T-helper 9 cell (primary cell): ENCODE measurements at regions not wholly inside any gene's neighbourhood (a gene's known extent, or its start where the extent isn't known, plus 50 kb on each side); places are given as distances from the start of the nearest gene placed in this dataset.

Experiments
- DNase-seq: peaks from one replicate; pipeline ENCODE4 v3.0.0-alpha.2; 2020

DNA sequence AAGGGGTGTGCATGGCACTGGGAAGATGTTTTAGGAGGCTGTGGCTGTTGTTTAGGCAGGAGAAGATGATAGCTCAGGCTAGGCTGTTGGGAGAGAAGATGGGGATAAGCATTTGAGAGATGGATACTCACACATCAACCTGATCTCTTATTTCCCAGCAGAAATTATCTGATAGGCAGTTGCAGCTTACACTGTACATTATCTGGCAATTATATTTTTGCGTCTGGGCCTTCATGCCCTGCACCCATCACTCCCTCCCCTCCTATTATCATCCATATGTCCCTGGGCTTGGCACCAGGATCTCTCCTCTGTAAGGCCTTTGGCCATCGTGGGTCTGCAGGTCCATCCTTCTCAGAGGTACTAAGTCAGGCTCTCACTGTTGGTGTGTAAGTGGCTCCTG is 401.0 kb upstream of the EEF2KMT start:
- no peak for DNase-seq

DNA sequence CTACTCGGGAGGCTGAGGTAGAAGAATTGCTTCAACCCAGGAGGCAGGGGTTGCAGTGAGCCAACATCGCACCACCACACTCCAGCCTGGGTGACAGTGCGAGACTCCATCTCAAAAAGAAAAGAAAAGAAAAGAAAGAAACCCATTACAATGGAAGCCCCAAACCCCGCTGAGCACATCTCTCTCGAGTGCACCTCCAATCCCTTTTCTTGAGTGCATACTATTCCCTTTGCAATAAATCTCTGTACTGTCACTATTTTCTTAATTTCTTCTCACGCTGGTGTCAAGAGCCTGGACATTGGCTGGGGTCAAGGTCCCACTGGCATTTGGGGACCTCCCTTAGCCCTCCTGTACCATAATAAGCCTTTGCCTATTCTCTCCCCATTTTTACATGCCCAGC is 398.4 kb upstream of the EEF2KMT start:
- DNase-seq, result no peak

DNA sequence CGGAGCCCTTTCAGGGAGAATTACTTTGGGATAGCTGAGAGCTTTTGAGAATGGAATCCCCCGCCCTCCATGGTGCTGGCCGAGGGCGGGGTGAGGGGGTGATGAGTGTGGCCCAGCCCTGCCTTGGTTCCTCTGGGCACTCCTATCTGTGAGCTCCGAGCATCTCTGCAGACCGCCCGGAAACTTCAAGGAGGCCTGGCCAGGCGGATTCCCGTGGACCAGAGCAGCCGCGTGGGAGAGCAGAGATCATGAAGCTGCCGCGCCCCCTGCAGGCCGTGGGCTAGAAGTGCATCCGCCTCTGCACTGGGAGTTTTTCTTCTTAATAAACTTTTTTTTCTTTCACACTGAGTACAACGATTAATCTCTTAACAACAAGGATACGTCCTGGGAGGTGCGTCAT is 392.9 kb upstream of the EEF2KMT start:
- DNase-seq, result no peak

DNA sequence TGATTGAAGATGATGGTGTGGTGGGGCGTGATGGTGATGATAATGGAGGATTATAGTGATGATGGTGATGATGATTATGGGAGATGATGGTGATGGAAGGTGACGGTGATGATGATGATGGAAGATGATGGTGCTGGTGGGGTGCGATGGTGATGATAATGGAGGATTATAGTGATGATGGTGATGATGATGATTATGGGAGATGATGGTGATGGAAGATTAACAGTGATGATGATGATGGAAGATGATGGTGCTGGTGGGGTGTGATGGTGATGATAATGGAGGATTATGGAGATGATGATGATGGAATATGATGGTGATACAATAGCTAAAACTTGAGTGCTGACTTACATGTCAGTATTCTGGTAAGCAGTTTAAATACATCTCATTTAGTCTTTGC is 391.0 kb upstream of the EEF2KMT start:
- DNase-seq, result no peak

DNA sequence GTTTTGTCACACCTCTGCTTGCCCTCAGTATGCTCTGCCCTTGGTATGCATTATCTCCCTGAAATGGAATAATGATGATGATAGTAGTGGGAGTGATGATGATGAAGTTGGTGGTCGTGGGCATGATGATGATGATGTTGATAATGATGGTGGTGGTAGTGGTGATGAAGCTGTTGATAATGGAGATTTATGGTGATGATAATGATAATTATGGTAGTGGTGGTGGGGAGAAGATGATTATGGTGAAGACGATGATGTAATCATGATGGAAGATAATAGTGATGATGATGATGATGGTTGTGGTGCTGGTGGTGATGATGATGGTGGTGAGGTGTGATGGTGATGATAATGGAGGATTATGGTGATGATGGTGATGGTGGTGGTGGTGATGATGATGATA is 390.1 kb upstream of the EEF2KMT start:
- DNase-seq, result no peak

DNA sequence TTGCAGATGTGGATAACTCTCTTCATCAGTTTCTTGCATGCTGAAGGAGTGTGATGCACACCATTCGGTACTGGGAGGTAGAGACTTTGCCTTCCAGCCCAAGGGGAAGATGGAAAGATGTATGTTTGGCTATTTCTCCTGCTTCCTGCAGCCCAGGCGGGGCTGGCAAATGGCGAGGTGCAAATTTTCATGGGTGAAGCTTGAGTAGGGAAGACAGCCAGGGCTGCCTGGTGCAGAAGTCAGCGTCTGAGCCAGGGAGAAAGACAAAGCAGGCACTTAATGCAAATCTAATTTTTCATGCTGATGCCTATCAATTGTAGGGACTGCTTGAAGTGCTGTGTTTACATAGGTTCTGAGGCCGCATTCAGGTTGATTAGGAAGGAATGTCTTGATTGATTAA is 384.7 kb upstream of the EEF2KMT start:
- DNase-seq, result no peak

DNA sequence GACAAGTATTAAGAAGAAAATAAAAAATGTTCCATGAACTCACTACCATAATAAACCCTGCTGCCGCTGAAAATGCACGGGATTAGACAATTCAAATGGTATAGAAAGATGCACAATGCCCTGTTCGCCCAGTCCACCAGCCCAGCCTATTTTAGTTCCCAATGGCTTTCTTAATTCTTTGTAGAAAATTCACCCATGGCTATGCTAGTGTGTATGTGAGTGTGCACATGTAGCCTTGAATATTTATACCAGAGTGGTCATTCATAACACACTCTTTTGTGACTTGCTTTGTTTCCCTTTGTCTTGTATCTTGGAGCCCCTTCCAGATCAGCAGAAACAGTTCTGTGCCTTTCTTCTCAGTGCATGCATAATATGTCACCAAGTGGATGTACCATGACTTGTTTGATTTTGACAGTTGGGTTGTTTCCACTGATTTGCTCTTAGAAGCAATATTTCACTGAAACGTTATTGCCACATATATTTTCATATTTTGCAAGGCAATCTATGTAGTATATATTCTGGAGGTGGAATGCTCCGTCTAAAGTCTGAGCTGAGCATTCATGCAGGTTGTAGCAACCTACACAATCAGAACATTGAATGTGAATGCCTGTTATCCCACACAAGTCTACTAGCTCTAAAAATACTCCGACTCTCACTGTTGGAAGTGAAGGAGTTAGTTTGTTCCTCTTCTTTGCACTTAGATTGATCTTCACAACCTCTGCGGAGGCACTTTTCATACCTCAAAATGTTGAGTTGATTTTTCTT is 383.0 kb upstream of the EEF2KMT start:
- DNase-seq, result no peak

DNA sequence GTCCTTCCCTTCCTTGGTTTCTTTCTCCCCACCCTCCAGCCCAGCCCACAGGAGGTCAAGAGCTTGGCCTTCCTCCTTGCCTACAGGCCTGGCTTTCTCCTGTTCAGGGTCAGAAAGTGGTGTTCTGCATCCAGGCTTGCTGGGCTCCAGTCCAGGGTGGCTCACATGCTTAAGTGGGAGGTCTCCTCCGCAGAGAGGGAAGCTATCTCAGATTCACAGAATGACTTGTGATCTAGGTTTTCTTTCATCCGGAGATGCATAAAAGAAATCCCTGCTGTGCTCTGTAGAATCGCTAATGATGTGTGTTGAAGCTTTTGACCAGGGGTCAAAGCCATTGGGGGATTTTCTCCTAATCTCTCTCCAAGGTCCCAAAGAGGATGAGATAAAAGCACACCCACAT is 382.3 kb upstream of the EEF2KMT start:
- DNase-seq, result no peak

DNA sequence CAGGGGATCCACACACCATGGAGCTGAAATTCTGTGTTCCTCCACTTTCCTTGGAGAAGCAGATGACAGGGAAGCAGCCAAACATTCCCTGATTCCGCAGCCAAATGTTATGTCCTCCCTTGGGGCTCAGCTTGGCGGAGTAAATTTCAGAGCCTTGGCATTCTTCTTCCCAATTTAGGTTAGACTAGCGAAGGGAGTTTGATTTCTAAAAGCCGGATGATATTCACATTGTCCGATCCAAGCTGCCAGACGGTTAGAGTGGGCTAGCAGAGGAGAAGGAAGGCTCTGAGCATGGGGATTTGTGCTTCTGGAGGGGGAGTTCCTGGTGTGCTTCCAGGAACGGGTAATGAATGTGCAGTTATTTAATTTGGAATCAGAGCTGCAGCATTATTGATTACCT is 380.4 kb upstream of the EEF2KMT start:
- no peak for DNase-seq

DNA sequence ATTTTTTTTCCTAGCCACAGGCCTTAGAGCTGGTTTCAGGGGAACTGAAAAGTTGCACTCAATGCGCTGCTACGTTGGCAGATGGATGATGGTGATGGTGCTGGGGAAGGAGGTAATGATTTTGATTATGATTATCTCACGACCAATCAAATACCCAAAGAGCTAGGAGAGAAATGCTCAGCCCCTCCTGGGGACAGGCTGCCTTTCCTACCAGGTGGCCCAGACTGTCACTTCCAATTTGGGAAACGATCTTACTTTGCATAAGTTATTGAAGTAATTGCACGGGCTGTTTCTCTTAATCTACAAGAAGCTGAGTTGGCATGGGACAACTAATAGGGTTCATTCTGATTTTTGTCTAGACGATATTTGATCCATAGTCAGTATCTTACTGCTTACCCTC is 379.7 kb upstream of the EEF2KMT start:
- no peak for DNase-seq

DNA sequence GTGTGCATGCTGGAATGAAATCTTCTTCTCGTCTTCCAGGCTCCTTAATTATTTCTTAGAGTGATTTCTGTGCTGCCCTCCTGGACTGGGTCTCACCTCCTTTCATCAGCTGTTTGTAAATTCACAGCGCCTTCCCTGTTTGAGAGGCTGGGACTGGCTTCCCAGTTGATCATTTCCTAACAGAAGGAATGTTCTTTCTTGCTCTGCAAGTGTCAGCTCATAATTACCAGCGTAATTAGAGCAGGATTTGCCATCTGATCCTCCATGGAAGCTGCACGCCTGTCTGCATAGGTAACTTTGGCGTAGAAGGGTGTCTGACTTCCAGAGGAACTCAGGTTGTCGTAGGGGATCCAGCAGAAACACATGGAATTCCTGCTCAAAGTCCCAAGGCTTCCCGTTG is 375.0 kb upstream of the EEF2KMT start:
- DNase-seq, result no peak

DNA sequence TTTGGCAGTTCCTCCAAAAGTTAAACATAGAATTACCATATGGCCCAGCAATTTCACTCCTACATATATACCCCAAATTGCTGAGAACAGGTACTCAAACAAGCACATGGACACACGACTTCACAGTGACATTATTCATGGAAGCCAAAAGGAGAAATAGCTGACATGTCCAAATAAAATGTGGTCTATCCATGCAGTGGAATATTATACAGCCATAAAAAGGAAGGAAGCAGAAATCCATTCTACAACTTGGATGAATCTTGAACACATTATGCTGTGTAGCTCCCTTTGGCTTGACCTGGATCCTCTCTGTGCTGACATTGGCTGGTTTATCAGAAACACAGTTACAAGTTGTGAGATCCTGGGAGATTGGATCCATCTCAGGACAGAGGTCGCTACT is 370.9 kb upstream of the EEF2KMT start:
- no peak for DNase-seq

DNA sequence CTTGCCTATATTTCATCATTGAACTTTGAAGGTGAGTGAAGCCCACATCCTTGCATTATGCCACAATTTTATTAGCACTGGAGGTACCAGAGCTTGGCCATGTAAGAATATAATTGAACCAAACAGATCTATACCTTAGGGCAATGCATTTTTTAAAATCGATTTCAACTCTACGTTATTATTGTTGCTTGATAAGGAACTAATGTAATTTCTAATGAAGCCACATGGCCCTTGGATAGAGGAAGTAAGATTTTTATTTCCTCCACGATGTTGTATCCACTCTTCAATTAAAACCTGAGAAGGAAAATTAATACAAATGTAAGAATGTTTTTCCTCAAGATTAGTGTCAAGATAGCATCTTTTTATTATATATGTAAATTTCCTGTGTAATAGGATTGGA is 370.0 kb upstream of the EEF2KMT start:
- DNase-seq, result no peak

DNA sequence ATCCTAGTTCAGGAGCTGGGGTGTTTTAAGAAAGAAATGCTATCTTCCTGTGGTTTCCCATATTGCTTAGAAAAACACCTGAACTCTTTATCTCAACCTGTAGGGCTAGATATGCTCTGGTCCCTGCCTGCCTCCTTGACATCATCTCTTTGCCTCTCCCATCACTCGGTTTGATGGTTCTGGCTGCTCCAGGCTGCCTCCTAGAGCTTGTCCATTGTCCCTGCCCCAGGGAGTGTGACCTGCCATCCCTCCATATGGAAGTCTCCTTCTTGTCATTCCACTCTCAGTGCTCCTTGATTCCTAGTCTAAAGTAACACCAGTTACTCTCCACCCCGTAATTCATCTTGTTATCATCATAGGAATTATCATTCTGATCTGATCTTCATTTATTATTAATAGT is 369.0 kb upstream of the EEF2KMT start:
- no peak for DNase-seq

DNA sequence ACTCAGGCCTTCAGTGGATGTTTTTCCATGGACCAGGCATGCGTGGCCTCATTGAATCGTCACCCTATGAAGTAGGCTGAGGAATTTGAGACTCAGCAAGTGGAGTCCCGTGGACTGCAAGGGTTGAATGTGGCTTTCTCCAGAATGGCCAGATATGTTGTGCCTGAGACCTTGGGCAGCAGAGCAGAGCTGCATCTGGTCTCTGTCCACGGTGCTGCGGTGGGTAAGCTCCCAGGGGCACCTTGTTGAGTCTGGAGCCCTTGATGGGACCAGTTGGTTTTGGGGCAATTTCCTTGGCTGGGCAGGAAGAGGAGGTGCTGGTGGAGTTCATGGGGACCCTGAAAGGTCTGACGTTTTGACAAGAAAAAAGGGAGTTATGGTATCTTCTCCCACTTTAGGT is 368.1 kb upstream of the EEF2KMT start:
- no peak for DNase-seq

DNA sequence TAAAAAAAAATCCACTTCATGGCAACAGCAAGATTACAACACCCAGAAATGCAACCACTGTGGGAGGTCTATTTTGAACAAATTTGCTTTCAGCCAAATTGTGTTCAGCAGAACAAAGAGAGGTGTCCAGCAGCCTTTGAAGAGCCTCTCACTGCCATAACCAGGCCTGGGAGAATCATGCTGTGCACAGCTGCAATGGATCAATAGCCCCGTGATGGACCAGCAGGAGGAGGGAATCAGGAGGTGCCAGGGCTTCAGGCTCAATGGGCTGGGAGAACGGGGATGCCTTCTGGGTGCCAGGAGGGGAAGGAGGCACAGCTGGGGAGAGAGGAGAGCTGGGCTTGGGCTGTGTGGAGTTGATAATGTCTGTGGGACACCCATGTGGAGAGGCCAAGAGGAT is 366.2 kb upstream of the EEF2KMT start:
- DNase-seq, result no peak

DNA sequence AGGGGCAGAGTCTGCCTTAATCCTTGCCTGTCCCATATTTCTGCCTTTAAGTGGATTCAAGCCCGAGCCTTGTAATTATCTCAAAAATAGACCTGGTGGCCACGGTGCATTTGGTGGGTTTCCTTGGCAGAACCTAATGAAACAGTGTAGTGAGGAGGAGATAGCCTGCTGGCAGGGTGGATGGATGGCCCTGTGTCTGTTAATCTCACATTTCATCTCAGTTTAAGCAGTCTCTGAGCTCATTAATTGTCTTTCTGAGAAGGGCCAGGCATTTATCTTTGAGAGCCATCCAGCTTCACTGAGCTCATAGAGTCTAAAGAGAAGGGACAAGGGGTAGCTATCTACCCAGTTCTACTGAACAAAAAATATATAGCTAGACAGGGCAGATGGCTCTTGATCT is 364.0 kb upstream of the EEF2KMT start:
- no peak for DNase-seq

DNA sequence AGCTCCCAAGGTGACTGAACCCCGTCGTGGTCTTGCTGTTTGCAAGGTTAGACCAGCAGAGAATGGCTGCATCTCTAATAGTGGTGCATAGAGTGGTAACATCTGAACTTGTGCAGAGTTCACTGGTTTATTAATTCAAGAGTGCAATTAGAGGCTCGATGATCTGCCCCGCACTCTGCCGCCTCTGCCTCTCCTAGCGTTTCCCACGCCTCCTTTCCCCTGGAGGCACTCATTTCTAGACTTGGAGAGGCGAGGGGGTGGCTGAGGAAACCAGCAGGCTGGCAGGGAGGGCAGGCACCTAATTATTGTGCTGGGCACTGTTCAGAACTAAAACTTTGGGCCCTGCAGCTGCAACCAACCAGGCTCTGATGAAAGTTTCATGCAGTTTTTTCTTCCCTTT is 363.5 kb upstream of the EEF2KMT start:
- no peak for DNase-seq

DNA sequence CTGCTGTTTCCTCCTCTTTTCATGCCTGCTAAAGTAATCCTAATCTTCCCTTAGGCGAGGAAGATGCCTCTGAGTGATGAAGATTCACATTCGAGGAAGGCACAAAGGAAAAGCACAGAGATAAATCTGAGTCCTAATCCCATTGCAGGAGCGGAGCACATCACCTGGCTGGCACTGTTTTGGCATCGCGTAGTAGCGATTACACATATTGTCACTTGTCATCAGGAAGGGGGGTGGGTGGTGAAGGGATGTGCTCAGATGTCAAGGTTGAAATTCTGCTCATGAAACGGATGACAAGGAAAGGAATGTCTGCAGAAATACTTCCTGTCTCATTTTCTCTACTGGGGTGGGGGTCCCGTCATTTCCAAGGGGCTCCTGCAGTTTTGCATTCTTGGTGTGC is 363.1 kb upstream of the EEF2KMT start:
- DNase-seq, result no peak

DNA sequence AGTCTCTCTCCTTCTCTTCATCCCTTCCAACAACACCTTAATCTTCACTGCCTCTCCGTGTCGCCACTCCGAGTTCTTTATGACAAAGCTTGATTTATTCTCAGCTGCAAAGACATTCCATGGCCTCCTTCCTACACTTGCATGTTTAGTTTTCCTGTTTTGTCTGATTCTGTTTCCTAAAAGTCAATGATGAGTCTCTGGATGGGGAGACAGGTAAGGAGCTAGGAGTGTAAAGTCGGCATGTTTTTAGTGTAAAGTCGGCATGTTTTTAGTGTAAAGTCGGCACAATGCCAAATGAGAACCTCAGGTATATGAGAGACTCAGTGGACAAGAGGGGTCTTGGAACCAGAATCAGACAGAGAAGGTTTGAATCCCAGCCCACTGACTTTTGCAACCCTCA is 362.3 kb upstream of the EEF2KMT start:
- no peak for DNase-seq

DNA sequence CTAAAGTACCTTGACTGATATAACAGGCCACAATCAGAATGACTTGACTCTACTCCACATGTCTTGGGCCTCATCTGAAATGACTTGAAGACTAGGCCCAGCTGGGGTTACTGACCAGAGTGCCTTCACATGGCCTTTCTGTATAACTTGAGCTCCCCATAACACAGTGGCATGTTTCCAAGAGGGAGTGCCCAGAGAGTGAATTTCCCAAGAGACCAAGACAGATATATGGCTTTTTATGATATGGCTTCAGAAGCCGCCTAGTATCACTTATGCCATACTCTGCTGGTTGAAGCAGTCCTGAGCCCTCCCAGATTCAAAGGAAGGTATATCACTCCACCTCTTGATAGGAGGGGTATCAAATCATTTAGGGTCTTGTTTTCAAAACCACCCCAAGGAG is 357.5 kb upstream of the EEF2KMT start:
- no peak for DNase-seq

DNA sequence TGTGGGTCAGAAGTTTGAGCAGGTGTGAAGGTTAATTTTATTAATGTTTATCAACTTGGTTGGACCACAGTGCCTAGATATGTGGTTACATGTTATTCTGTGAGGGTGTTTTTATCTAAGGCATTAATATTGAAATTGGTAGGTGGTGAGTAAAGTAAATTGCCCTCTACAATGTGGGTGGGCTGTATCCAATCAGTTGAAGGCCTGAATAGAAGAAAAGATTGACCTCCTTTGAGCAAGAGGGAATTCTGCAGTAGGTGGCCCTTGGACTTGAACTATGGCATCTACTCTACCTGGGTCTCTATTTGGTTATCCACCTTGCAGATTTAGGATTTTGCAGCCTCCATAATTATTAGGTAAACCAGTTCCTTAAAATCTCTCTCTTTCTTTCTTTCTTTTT is 356.8 kb upstream of the EEF2KMT start:
- no peak for DNase-seq

DNA sequence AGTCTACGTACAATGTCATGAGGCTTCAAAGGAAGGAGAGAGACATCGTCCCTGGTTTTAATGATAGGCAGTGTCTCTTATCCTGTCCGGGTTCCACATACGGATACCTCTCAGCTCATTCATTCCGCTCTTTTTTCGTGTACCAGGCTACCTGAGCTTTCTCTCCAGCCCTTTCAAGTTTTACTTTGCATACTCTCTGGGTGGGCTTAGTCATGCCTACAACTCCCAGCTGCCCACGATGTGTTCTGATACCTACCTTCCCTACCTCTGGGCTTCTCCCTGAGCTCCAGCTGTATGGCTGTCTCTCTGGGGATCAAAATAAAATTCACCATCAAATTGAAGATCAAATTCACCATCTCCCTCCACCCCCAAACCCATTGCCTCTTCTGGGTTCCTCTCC is 354.0 kb upstream of the EEF2KMT start:
- no peak for DNase-seq

DNA sequence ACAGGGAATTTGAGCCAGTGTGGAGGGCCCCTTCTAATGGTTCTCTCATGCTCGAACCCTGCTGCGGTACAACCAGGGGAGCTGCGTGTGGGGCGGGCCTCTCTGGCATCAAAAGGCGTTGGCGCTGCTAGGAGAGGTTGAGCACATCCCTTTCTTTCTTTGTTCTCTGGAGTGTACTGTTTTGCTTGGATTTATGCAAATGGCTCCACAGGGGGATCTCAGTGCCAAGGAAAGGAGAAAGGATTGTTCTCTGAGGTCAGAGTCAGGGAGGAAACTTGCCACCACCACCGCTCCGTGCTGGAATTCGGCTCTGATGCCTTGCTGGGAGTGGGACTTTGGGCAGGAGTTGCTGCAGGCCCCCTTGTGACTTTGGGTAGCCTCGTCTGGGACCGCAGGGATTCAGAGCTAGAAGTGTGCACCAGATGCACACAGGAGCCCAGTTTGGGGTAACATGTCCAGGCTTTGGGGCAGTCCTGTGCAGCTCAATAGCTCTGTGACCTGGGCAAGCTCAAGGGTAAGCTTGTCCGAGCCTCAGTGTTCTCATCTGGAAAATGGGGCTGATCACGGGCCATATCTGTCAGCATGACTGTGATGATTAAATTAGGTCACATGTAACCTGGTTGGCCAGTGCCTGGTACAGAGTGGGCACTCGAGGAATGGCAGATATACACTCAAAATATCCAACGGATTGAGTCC is 353.0 kb upstream of the EEF2KMT start:
- no peak for DNase-seq

DNA sequence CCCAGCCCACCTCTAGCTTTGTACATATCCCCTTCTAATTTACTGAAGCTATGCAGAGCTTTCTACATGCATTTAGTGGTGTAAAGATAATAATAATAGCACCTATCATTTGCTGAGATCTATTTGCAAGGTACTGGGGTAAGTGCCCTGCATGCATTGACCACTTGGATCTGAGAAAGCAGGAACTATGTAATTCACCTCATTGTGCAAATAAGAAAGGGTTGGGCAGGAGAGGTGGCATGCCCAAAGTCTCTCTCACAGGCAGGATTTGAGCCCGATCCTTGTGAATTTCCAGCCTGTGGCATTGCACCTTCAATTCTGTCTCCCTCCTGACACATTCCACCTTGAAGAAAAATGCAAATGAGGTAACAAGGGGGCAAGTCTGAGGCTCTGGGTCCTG is 352.3 kb upstream of the EEF2KMT start:
- no peak for DNase-seq
